Gastroesophageal sphincter (tissue), 3 donors: ENCODE measurements at regions not wholly inside any gene's neighbourhood (a gene's known extent, or its start where the extent isn't known, plus 50 kb on each side); places are given as distances from the start of the nearest gene placed in this dataset.

Experiments
- CTCF ChIP-seq, 4 experiments: fragments of 200-600 bp in 2 of 4; fragments of 450-650 bp in 2 of 4; sonication (generic) in 1 of 4; IDR thresholded peaks; one replicate each; pipeline ENCODE4 v1.5.1; 2017 to 2019; ENCODE audit warnings: antibody characterized with exemption in 4 of 4, mild to moderate bottlenecking in 2 of 4, moderate library complexity in 2 of 4
- POLR2A ChIP-seq, 2 donors: fragments of 450-650 bp; IDR thresholded peaks; one replicate each; pipeline ENCODE4 v1.6.1; 2017; ENCODE audit warnings: antibody characterized with exemption in 2 of 2, mild to moderate bottlenecking in 2 of 2, moderate library complexity in 1 of 2
- POLR2AphosphoS5 ChIP-seq: sonication (generic); formaldehyde crosslinking; IDR thresholded peaks from one replicate; pipeline ENCODE4 v1.6.1; 2017; ENCODE audit warnings: antibody characterized with exemption

- TF ChIP-seq CTCF (IDR thresholded peaks at IDR 0.05) (no peak), POLR2AphosphoS5 (no peak), POLR2A (IDR thresholded peaks at IDR 0.05) (no peak)
Measured at GRCh38 chr2:37816036-37816435, 109.1 kb upstream of the RMDN2 start.
